ENCODE measurements at regions not wholly inside any gene's neighbourhood (a gene's known extent, or its start where the extent isn't known, plus 50 kb on each side); places are given as distances from the start of the nearest gene placed in this dataset.

DNA sequence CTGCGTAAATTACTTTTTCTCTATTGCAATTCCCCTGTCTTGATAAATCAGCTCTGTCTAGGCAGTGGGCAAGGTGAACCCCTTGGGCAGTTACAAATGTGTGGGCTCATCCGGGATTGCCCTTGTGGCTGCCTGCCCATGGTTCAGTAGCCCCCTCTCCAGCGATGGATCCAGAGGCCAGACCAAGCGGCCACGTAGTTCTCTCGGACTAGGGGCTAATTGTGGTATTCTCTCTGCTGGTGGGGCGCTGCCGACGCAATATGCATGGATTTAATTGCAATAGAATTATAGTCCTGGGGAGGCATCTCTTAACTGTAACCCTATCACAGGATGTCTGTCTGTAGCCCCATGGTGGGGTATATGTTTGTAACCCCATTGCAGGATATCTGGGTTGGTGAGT lies 64.3 kb upstream of the UNC93A start:
- TF ChIP-seq EZH2 (IDR thresholded peaks at IDR 0.05; ENCODE audit: borderline replicate concordance) (no peak), EZH2phosphoT487 (IDR thresholded peaks at IDR 0.05; ENCODE audit: low read depth, severe bottlenecking, unreplicated experiment) (no peak)
- TF ChIP-seq, protein P1, sequence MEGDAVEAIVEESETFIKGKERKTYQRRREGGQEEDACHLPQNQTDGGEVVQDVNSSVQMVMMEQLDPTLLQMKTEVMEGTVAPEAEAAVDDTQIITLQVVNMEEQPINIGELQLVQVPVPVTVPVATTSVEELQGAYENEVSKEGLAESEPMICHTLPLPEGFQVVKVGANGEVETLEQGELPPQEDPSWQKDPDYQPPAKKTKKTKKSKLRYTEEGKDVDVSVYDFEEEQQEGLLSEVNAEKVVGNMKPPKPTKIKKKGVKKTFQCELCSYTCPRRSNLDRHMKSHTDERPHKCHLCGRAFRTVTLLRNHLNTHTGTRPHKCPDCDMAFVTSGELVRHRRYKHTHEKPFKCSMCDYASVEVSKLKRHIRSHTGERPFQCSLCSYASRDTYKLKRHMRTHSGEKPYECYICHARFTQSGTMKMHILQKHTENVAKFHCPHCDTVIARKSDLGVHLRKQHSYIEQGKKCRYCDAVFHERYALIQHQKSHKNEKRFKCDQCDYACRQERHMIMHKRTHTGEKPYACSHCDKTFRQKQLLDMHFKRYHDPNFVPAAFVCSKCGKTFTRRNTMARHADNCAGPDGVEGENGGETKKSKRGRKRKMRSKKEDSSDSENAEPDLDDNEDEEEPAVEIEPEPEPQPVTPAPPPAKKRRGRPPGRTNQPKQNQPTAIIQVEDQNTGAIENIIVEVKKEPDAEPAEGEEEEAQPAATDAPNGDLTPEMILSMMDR (IDR thresholded peaks at IDR 0.05; ENCODE audit: poor library complexity), result no peak
